ENCODE measurements at regions not wholly inside any gene's neighbourhood (a gene's known extent, or its start where the extent isn't known, plus 50 kb on each side); places are given as distances from the start of the nearest gene placed in this dataset.

DNA sequence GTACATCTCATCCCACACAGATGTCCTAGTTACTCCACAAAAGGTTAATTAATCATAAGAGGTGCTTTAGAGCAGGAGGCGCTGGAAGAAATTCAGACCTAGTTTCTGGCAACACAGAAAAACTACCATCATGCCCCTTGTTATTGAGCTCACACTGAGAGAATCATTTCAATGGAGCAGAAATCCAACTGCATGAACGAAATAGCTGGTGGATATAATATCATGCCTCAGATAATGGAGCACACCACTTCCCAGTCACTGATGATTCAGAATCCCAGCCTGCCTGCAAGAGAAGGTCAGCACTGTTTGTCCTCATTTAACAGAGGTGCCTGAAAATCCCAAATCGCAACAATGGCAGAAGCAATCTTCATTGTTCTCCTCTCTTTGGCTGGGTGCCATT, 125.8 kb upstream of the CREB1 start:
- peaks cover 18% of the 10 kb centered on the region for H3K4me1 Mint-ChIP-seq (ENCODE audit: low read depth)
- H3K9me3 Mint-ChIP-seq (ENCODE audit: low read depth) = no peaks in the 10 kb centered on the region
- no peaks in the 10 kb centered on the region for H3K27me3 Mint-ChIP-seq
- no peak overlapping the region for H3K4me3 Mint-ChIP-seq (ENCODE audit: low read depth)
- TF ChIP-seq, protein P1, sequence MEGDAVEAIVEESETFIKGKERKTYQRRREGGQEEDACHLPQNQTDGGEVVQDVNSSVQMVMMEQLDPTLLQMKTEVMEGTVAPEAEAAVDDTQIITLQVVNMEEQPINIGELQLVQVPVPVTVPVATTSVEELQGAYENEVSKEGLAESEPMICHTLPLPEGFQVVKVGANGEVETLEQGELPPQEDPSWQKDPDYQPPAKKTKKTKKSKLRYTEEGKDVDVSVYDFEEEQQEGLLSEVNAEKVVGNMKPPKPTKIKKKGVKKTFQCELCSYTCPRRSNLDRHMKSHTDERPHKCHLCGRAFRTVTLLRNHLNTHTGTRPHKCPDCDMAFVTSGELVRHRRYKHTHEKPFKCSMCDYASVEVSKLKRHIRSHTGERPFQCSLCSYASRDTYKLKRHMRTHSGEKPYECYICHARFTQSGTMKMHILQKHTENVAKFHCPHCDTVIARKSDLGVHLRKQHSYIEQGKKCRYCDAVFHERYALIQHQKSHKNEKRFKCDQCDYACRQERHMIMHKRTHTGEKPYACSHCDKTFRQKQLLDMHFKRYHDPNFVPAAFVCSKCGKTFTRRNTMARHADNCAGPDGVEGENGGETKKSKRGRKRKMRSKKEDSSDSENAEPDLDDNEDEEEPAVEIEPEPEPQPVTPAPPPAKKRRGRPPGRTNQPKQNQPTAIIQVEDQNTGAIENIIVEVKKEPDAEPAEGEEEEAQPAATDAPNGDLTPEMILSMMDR (IDR thresholded peaks at IDR 0.05; ENCODE audit: unreplicated experiment) = no peak
- H3K36me3 Mint-ChIP-seq (ENCODE audit: insufficient read depth) = no peaks in the 10 kb centered on the region
- H3K27ac Mint-ChIP-seq = no peak overlapping the region
- DNase-seq (ENCODE audit: low spot score, unreplicated experiment) = no peak

DNA sequence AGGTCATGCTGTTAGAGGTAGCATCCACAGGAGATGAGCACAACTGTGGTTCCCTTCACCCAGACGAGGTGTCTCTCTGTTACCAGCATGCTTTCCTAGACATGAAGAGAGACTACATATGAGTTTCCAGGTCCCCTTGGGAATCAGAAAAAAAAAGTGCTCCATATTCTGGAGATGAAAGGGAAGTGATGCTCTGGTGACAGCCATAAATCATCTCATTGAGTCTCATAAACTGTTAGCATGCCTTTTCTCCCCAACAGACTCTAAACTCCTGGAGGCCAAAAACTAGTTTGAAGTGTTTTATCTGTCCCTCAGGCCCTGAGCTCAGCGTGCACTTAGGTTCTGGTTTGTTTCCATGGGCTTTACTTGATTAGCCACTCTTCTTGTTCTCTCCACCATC, 124.6 kb upstream of the CREB1 start:
- no peaks in the 10 kb centered on the region for H3K9me3 Mint-ChIP-seq (ENCODE audit: low read depth)
- no peak for DNase-seq (ENCODE audit: low spot score, unreplicated experiment)
- TF ChIP-seq, protein P1 (IDR thresholded peaks at IDR 0.05; ENCODE audit: unreplicated experiment) = no peak

DNA sequence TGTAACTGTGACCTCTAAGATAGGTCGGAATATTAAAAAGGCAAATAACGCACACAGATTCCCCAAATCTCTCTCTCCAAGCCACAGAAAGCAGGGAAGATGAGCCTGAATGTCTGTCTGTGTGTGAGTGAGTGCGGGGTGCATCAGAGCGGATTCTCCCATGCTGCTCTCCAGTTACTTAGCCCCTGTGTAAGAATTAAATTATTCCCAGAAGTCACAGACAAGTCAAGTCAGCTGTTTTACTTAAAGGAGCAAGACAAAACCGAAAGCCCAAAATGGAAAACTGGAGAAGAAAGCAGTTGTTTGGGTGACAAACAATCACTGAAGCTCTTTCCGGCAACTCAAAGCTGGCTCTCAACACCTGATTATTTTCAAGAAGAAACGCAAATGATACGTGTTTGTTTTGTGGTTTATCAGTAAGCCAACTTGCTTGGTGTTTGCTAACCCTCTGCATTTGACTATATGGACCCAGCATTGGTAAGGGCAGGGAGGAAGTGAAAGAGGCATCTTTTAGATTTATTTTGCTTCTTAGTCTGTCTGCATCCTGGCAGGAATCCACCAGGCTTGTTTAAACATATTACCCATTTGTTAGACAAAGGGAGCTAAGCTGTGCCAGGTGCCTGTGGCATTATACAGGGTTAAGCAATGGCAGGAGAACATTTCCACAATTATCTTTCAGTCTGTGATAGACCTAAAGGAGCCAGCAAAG, 121.5 kb upstream of the CREB1 start:
- DNase-seq (ENCODE audit: low spot score, unreplicated experiment) = no peak
- Mint-ChIP-seq H3K4me3 (ENCODE audit: low read depth) (peak overlapping the region; percentile 13), H3K36me3 (ENCODE audit: insufficient read depth) (no peaks in the 10 kb centered on the region), H3K27me3 (no peaks in the 10 kb centered on the region), H3K9me3 (ENCODE audit: low read depth) (no peaks in the 10 kb centered on the region), H3K27ac (peak overlapping the region; percentile 15), H3K4me1 (ENCODE audit: low read depth) (peaks cover 19% of the 10 kb centered on the region)
- TF ChIP-seq, protein P1 (IDR thresholded peaks at IDR 0.05; ENCODE audit: unreplicated experiment) = no peak

More for the DNA sequence above, 124.6 kb upstream of the CREB1 start:
- Mint-ChIP-seq H3K4me3 (ENCODE audit: low read depth) (no peak overlapping the region), H3K4me1 (ENCODE audit: low read depth) (peaks cover 19% of the 10 kb centered on the region), H3K27ac (no peak overlapping the region), H3K36me3 (ENCODE audit: insufficient read depth) (no peaks in the 10 kb centered on the region), H3K27me3 (no peaks in the 10 kb centered on the region)

DNA sequence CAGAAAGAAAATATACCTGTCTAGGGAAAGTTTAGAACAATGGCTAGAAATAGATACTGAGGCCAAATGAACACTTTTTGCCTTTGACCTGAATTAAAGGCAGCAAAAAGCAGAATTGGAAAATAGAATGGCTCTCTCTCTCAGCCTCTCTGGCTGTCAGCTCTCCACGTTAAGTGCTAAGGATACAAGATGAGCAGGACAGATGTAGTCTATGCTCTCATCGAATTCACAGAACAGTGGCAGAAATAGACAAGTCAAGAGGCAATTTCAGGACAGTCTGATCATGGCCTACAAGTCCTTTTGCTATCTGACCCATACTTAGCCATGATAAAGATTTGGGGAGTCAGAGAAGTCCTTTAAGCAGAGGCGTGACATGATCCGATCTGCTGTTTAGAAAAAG, 120.2 kb upstream of the CREB1 start:
- H3K27me3 Mint-ChIP-seq = no peaks in the 10 kb centered on the region
- H3K4me1 Mint-ChIP-seq (ENCODE audit: low read depth) = peaks cover 19% of the 10 kb centered on the region
- H3K4me3 Mint-ChIP-seq (ENCODE audit: low read depth) = no peak overlapping the region
- TF ChIP-seq, protein P1 (IDR thresholded peaks at IDR 0.05; ENCODE audit: unreplicated experiment) = no peak
- no peak for DNase-seq (ENCODE audit: low spot score, unreplicated experiment)
- H3K36me3 Mint-ChIP-seq (ENCODE audit: insufficient read depth) = no peaks in the 10 kb centered on the region
- no peaks in the 10 kb centered on the region for H3K9me3 Mint-ChIP-seq (ENCODE audit: low read depth)
- H3K27ac Mint-ChIP-seq = no peak overlapping the region

DNA sequence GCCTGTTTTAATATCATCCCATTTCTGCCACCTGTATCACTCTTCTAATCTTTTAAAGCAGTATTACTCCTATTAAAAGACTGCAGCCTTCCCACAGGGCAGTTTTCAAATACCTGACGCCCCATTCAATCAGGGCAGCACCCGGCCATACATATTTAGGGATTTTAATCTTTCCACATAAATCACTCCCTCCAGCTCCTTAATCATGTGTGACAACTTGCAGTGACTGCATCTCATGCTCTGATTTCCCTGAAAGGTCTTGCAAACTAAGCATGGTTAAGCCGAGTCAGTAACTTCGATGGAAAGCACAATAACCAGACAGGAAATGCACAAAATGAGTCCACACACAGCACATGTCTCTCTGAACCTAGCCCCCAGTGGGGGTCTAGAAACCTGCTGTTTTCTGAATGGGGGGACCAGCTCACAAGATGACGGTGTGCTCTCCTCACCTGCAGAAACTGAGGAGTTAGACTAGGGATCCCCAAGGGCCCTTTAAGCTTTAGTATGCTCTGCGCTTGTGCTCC, 116.9 kb upstream of the CREB1 start:
- TF ChIP-seq, protein P1 (IDR thresholded peaks at IDR 0.05; ENCODE audit: unreplicated experiment) = no peak
- Mint-ChIP-seq H3K36me3 (ENCODE audit: insufficient read depth) (no peaks in the 10 kb centered on the region), H3K4me3 (ENCODE audit: low read depth) (no peak overlapping the region), H3K27ac (no peak overlapping the region), H3K27me3 (no peaks in the 10 kb centered on the region), H3K4me1 (ENCODE audit: low read depth) (peaks cover 15% of the 10 kb centered on the region), H3K9me3 (ENCODE audit: low read depth) (no peaks in the 10 kb centered on the region)
- no peak for DNase-seq (ENCODE audit: low spot score, unreplicated experiment)
